Vagina (tissue), 2 donors: ENCODE measurements at regions not wholly inside any gene's neighbourhood (a gene's known extent, or its start where the extent isn't known, plus 50 kb on each side); places are given as distances from the start of the nearest gene placed in this dataset.

Source experiments
- POLR2A ChIP-seq, 2 donors: fragments of 450-650 bp; IDR thresholded peaks; one replicate each; pipeline ENCODE4 v1.6.1; 2017; ENCODE audit warnings: antibody characterized with exemption in 2 of 2, mild to moderate bottlenecking in 2 of 2, moderate library complexity in 2 of 2
- TF ChIP-seq, protein P1 (sequence below), 3 experiments: fragments of 450-650 bp in 2 of 3; fragments of 200-600 bp in 1 of 3; sonication (generic) in 1 of 3; IDR thresholded peaks; one replicate each; pipeline ENCODE4 v1.5.1; 2017 to 2019; ENCODE audit warnings: antibody characterized with exemption in 3 of 3, mild to moderate bottlenecking in 2 of 3, moderate library complexity in 2 of 3

DNA sequence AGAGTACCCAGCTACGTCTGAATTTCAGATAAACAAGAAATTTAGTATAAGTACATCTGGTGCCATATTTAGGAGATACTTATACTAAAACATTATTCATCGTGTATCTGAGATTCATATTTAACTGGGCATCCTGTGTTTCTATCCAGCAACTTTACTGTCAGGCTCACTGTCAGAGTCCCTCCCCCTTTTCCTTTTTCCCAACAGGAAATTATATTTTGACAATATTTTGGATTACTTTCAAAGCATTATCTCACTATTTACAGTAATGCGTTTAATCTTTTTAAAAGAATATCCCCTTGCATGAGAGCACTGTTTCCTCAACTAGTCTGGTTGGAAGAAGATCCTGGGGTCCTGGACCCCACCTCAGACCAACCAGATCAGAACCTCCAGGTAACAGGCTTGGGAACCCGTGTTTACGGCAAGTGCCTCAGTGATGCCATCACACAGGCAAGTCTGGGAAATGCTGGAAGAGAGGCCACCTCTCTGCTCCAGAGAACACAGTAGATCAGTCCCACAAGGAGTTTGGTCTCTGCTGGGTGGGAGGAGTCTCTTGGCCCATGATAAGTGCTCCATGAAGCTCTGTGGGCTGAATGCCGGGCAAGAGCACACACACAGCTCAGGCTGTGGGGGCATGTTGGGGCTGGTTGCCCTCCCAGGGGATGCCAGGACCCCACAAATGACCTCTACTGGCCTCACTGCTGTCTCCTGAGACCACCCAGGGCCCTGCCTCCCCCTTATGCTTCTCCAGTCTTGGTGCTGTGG lies 84.2 kb upstream of the UXS1 start:
- TF ChIP-seq, protein P1, sequence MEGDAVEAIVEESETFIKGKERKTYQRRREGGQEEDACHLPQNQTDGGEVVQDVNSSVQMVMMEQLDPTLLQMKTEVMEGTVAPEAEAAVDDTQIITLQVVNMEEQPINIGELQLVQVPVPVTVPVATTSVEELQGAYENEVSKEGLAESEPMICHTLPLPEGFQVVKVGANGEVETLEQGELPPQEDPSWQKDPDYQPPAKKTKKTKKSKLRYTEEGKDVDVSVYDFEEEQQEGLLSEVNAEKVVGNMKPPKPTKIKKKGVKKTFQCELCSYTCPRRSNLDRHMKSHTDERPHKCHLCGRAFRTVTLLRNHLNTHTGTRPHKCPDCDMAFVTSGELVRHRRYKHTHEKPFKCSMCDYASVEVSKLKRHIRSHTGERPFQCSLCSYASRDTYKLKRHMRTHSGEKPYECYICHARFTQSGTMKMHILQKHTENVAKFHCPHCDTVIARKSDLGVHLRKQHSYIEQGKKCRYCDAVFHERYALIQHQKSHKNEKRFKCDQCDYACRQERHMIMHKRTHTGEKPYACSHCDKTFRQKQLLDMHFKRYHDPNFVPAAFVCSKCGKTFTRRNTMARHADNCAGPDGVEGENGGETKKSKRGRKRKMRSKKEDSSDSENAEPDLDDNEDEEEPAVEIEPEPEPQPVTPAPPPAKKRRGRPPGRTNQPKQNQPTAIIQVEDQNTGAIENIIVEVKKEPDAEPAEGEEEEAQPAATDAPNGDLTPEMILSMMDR (IDR thresholded peaks at IDR 0.05): no peak
- no peak for TF ChIP-seq POLR2A (IDR thresholded peaks at IDR 0.05)
